Frontal cortex (tissue), 3 donors: ENCODE measurements at regions not wholly inside any gene's neighbourhood (a gene's known extent, or its start where the extent isn't known, plus 50 kb on each side); places are given as distances from the start of the nearest gene placed in this dataset.
A peak's percentile ranks its signal among the peaks of the same experiment; 100 is the strongest.

ENCODE experiments used
- DNase-seq, 2 donors: peaks; one replicate each; pipeline ENCODE4 v3.0.0; 2012; ENCODE audit warnings: low spot score in 2 of 2
- FAIRE-seq: peaks from 2 replicates; lab custom pipeline; 2012; peaks lifted over from hg19 to GRCh38; lab: Jason Lieb, UNC
- donor health status: control.
- donor health status: control.
- donor health status: control.

GRCh38 chr10:3856593-3856992 lies 71.6 kb upstream of the KLF6 start:
- FAIRE-seq (no peak), DNase-seq (no peak)

- FAIRE-seq (no peak), DNase-seq (no peak)
Observed at GRCh38 chr10:3853547-3854303, 68.7 kb upstream of the KLF6 start.

GRCh38 chr10:3853016-3853415 lies 68.0 kb upstream of the KLF6 start:
- FAIRE-seq (no peak), DNase-seq (no peak)

- no peak for FAIRE-seq
Observed at GRCh38 chr10:3852147-3852904, 67.3 kb upstream of the KLF6 start.

GRCh38 chr10:3850999-3851937 lies 66.3 kb upstream of the KLF6 start:
- DNase-seq = no peak
- no peak for FAIRE-seq

More at GRCh38 chr10:3852147-3852904, 67.3 kb upstream of the KLF6 start:
- peak in 1 of 2 donors; percentile 35 for DNase-seq

GRCh38 chr10:3848775-3849635 lies 64.0 kb upstream of the KLF6 start:
- DNase-seq (no peak), FAIRE-seq (no peak)

GRCh38 chr10:3848005-3848774 lies 63.2 kb upstream of the KLF6 start:
- FAIRE-seq (no peak), DNase-seq (no peak)

- FAIRE-seq (no peak), DNase-seq (no peak)
Observed at GRCh38 chr10:3846736-3847135, 61.7 kb upstream of the KLF6 start.

GRCh38 chr10:3844491-3845025 lies 59.5 kb upstream of the KLF6 start:
- FAIRE-seq = no peak
- DNase-seq = no peak

GRCh38 chr10:3838460-3839437 lies 53.7 kb upstream of the KLF6 start:
- DNase-seq (no peak), FAIRE-seq (no peak)

GRCh38 chr10:3837647-3838459 lies 52.8 kb upstream of the KLF6 start:
- no peak for DNase-seq
- no peak for FAIRE-seq

GRCh38 chr10:3836222-3836820 lies 51.3 kb upstream of the KLF6 start:
- no peak for FAIRE-seq
- no peak for DNase-seq

- FAIRE-seq = no peak
Observed at GRCh38 chr10:3835770-3836169, 50.8 kb upstream of the KLF6 start.

GRCh38 chr10:3834947-3835346 lies 49.9 kb upstream of the KLF6 start:
- DNase-seq (no peak), FAIRE-seq (no peak)

More at GRCh38 chr10:3835770-3836169, 50.8 kb upstream of the KLF6 start:
- no peak for DNase-seq
